Trophoblast cell (in vitro differentiated cells and primary cell): ENCODE measurements at regions not wholly inside any gene's neighbourhood (a gene's known extent, or its start where the extent isn't known, plus 50 kb on each side); places are given as distances from the start of the nearest gene placed in this dataset.

Experiments
- DNase-seq, 2 donors: peaks; one replicate each; pipeline ENCODE4 v3.0.0-alpha.2; 2016
- H2AFZ ChIP-seq: 2 replicates; pipeline ENCODE4 v1.6.1; 2013; ENCODE audit warnings: low read length, moderate library complexity, mild to moderate bottlenecking; ENCODE audit not compliant: insufficient read depth, poor library complexity
- H2AK5ac ChIP-seq: 2 replicates; pipeline ENCODE4 v1.6.1; 2013; ENCODE audit warnings: mild to moderate bottlenecking, low read length
- H2BK120ac ChIP-seq: 2 replicates; pipeline ENCODE4 v1.6.1; 2013; ENCODE audit warnings: low read length, mild to moderate bottlenecking, moderate library complexity; ENCODE audit not compliant: insufficient read depth, poor library complexity
- H2BK12ac ChIP-seq: 2 replicates; pipeline ENCODE4 v1.6.1; 2013; ENCODE audit warnings: mild to moderate bottlenecking, low read length, moderate library complexity
- H2BK5ac ChIP-seq: 2 replicates; pipeline ENCODE4 v1.6.1; 2013; ENCODE audit warnings: low read length, low read depth, moderate library complexity, mild to moderate bottlenecking; ENCODE audit not compliant: poor library complexity
- H3K14ac ChIP-seq: 2 replicates; pipeline ENCODE4 v1.6.1; 2013; ENCODE audit warnings: mild to moderate bottlenecking, low read length
- H3K18ac ChIP-seq: 2 replicates; pipeline ENCODE4 v1.6.1; 2013; ENCODE audit warnings: mild to moderate bottlenecking, low read length
- H3K23ac ChIP-seq: 2 replicates; pipeline ENCODE4 v1.6.1; 2013; ENCODE audit warnings: low read length
- H3K27ac ChIP-seq: 2 replicates; pipeline ENCODE4 v1.5.1; 2013; ENCODE audit warnings: low read depth, mild to moderate bottlenecking, inconsistent platforms, low read length, moderate library complexity
- H3K27me3 ChIP-seq: 2 replicates; pipeline ENCODE4 v1.6.1; 2013; ENCODE audit warnings: inconsistent platforms, mild to moderate bottlenecking, low read length, moderate library complexity; ENCODE audit not compliant: insufficient read depth
- H3K36me3 ChIP-seq, 2 experiments: 1 replicate in 1 of 2; 2 replicates in 1 of 2; pipeline ENCODE4 v1.6.1; 2013; ENCODE audit warnings: low read length in 2 of 2, mild to moderate bottlenecking in 2 of 2, moderate library complexity in 1 of 2; ENCODE audit not compliant: insufficient read depth in 2 of 2, control insufficient read depth in 1 of 2
- H3K4ac ChIP-seq: 2 replicates; pipeline ENCODE4 v1.6.1; 2013; ENCODE audit warnings: low read depth, mild to moderate bottlenecking, low read length, moderate library complexity
- H3K4me1 ChIP-seq, 2 experiments: 1 replicate in 1 of 2; 2 replicates in 1 of 2; pipeline ENCODE4 v1.6.1; 2013; ENCODE audit warnings: low read length in 2 of 2, mild to moderate bottlenecking in 2 of 2, moderate library complexity in 1 of 2; ENCODE audit not compliant: insufficient read depth in 2 of 2, control insufficient read depth in 1 of 2
- H3K4me2 ChIP-seq: 2 replicates; pipeline ENCODE4 v1.6.1; 2013; ENCODE audit warnings: inconsistent platforms, mild to moderate bottlenecking, low read length, moderate library complexity
- H3K4me3 ChIP-seq: 2 replicates; pipeline ENCODE4 v1.5.1; 2013; ENCODE audit warnings: mild to moderate bottlenecking, low read depth, low read length, inconsistent platforms
- H3K79me1 ChIP-seq: one replicate; pipeline ENCODE4 v1.6.1; 2013; ENCODE audit warnings: low read length
- H3K79me2 ChIP-seq: 2 replicates; pipeline ENCODE4 v1.6.1; 2013; ENCODE audit warnings: low read length, mild to moderate bottlenecking; ENCODE audit not compliant: control insufficient read depth, insufficient read depth, poor library complexity
- H3K9ac ChIP-seq: 2 replicates; pipeline ENCODE4 v1.6.1; 2013; ENCODE audit warnings: mild to moderate bottlenecking, low read length
- H3K9me3 ChIP-seq: 2 replicates; pipeline ENCODE4 v1.6.1; 2013; ENCODE audit warnings: low read depth, mild to moderate bottlenecking, control low read depth, inconsistent platforms, low read length; ENCODE audit not compliant: insufficient read depth
- H4K12ac ChIP-seq: 2 replicates; pipeline ENCODE4 v1.6.1; 2013; ENCODE audit warnings: low read depth, mild to moderate bottlenecking, low read length, moderate library complexity
- H4K8ac ChIP-seq: 2 replicates; pipeline ENCODE4 v1.6.1; 2013; ENCODE audit warnings: low read depth, mild to moderate bottlenecking, low read length, moderate library complexity
- H4K91ac ChIP-seq: one replicate; pipeline ENCODE4 v1.6.1; 2013; ENCODE audit warnings: low read depth, mild to moderate bottlenecking, low read length, moderate library complexity
- WGBS: extraction: QIAGEN DNeasy Blood & Tissue Kit; methylation state at CpG from one replicate; pipeline ENCODE4 v1.1.7; 2013; ENCODE audit warnings: missing lambda C conversion rate; ENCODE audit not compliant: insufficient read length, insufficient coverage; ENCODE audit errors: extremely low coverage; 5-methylcytosine and 5-hydroxymethylcytosine counted together

DNA sequence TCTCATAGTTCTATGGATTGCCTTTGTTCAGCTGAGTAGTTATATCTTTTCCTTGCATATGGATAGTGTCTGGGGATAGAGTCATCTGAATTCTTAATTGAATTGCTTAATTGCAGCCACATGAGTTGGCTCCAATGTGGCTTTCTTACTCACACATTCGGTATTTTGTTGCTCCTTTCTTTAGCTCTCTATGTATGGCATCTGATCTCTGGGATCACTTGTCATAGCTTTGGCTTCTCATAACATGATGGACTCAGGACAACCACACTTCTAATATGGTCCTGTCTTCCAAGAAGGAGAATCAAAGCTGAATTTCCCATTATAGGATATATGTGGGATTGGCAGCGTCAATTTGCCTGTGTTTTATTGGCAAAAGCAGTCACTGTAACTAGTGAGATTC lies 716.2 kb downstream of the NCAM2 start:
- Histone ChIP-seq H3K9me3 (no peaks in the 10 kb centered on the region), H3K27ac (no peak overlapping the region), H2AFZ (no peak overlapping the region), H3K18ac (no peak overlapping the region), H4K91ac (no peak overlapping the region), H3K27me3 (no peaks in the 10 kb centered on the region), H3K9ac (no peak overlapping the region), H3K23ac (no peak overlapping the region), H3K4me1 (no peaks in the 10 kb centered on the region), H4K8ac (no peak overlapping the region), H3K4me3 (no peak overlapping the region), H3K4me2 (no peak overlapping the region), H2BK12ac (no peak overlapping the region), H3K4ac (no peak overlapping the region), H3K79me1 (no peaks in the 10 kb centered on the region), H2AK5ac (no peak overlapping the region), H3K79me2 (no peaks in the 10 kb centered on the region), H3K36me3 (no peaks in the 10 kb centered on the region), H4K12ac (no peak overlapping the region), H2BK5ac (no peak overlapping the region), H3K14ac (no peak overlapping the region), H2BK120ac (no peak overlapping the region)
- DNase-seq = no peak
- WGBS = no CpG with 5 or more reads among the region's 2 CpGs

DNA sequence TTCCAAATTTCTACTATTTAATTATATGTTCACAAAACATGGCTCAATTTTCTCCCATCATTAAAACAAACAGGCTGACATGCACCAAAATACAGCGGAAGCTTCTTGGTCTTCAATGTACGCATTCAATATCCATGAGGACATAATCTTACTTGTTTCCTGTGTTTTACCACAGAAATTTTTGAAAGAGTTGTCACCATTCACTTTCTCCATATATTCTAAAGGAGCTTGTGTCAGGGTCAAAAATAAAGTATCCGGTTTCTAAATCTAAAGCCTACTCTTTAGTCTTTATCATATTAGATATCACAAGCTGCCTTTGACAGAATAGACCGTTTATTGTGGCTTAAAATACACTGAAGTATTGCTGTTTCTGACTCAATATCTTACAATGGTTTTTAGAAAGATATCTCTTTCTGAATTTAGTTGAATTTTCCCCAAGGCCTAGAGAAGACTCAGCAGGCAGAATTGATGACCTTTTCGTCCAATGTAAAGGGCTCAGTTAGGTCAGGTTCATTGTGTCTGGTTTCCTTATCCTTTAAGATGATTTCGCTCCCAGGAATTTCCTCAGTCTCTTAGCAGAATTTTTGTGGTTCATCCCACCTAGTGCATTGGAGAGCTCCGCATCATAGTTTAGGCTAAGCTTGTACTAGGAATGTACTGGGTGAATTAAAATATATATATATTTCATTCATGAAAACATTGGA lies 717.2 kb downstream of the NCAM2 start:
- Histone ChIP-seq H3K4ac (no peak overlapping the region), H3K14ac (no peak overlapping the region), H4K12ac (no peak overlapping the region), H2AK5ac (no peak overlapping the region), H3K9ac (no peak overlapping the region), H4K91ac (no peak overlapping the region), H3K79me1 (no peaks in the 10 kb centered on the region), H2BK12ac (no peak overlapping the region), H3K23ac (no peak overlapping the region), H3K4me1 (no peaks in the 10 kb centered on the region), H3K18ac (no peak overlapping the region), H3K36me3 (no peaks in the 10 kb centered on the region), H3K9me3 (no peaks in the 10 kb centered on the region), H3K4me3 (no peak overlapping the region), H3K27ac (no peak overlapping the region), H2BK120ac (no peak overlapping the region), H3K4me2 (no peak overlapping the region), H3K79me2 (no peaks in the 10 kb centered on the region), H2BK5ac (no peak overlapping the region), H2AFZ (no peak overlapping the region), H4K8ac (no peak overlapping the region), H3K27me3 (no peaks in the 10 kb centered on the region)
- DNase-seq = no peak
- no CpG with 5 or more reads among the region's 7 CpGs for WGBS

DNA sequence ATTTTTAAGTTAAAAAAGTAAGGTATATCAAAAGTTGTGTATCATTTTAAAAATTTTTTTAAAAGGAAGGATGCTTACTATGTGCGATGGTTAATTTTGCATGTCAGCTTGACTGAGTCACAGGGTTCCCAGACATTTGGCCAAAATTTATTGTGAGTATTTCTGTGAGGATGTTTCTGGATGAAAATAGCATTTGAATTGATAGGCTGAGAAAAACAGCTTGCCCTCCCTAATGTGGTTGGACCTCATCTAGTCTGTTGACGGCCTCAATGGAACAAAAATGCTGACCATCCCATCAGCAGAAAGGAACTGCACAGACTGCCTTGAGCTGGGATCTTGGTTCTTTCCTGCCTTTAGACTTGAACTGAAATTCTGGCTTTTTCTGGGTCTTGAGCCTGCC lies 724.5 kb downstream of the NCAM2 start:
- no peak overlapping the region for H4K91ac ChIP-seq
- H2AFZ ChIP-seq = no peak overlapping the region
- H3K79me1 ChIP-seq = no peaks in the 10 kb centered on the region
- DNase-seq = no peak
- H4K12ac ChIP-seq = no peak overlapping the region
- no peaks in the 10 kb centered on the region for H3K9me3 ChIP-seq
- no peak overlapping the region for H3K4me3 ChIP-seq
- H3K4me1 ChIP-seq = no peaks in the 10 kb centered on the region
- no peak overlapping the region for H3K27ac ChIP-seq
- no peak overlapping the region for H3K23ac ChIP-seq
- no peaks in the 10 kb centered on the region for H3K79me2 ChIP-seq
- H3K4me2 ChIP-seq = no peak overlapping the region
- H2BK12ac ChIP-seq = no peak overlapping the region
- no peak overlapping the region for H3K14ac ChIP-seq
- no peak overlapping the region for H3K9ac ChIP-seq
- no peak overlapping the region for H2BK120ac ChIP-seq
- no CpG with 5 or more reads among the region's 2 CpGs for WGBS
- no peak overlapping the region for H2BK5ac ChIP-seq
- no peaks in the 10 kb centered on the region for H3K27me3 ChIP-seq
- H3K36me3 ChIP-seq = no peaks in the 10 kb centered on the region
- no peak overlapping the region for H2AK5ac ChIP-seq
- no peak overlapping the region for H3K18ac ChIP-seq
- no peak overlapping the region for H4K8ac ChIP-seq
- no peak overlapping the region for H3K4ac ChIP-seq

DNA sequence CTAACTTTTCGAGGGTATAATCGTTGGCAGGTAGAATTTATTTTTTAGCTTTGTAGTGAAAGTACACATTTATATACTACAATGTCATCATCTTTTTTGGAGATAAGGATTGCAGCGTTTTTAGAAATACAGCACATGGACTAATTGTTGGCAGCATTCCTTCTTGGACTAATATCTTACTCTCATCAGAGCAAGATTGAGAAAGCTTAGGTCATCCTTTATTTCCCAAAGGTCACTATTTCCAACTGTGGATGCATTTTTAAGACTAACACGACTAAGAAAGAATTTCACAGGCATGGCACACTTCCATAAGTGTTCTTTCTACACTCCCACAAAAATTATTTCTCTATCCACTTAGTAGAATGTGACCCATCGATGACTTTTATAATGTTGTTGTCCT lies 732.3 kb downstream of the NCAM2 start:
- no peak overlapping the region for H2BK120ac ChIP-seq
- H3K14ac ChIP-seq = no peak overlapping the region
- WGBS = no CpG with 5 or more reads among the region's 5 CpGs

More for the DNA sequence above, 732.3 kb downstream of the NCAM2 start:
- Histone ChIP-seq H3K4me3 (no peak overlapping the region), H3K4me1 (no peaks in the 10 kb centered on the region), H3K9ac (no peak overlapping the region), H4K91ac (no peak overlapping the region), H3K27me3 (no peaks in the 10 kb centered on the region), H4K12ac (no peak overlapping the region), H3K4me2 (no peak overlapping the region), H4K8ac (no peak overlapping the region), H3K4ac (no peak overlapping the region), H3K79me1 (no peaks in the 10 kb centered on the region), H3K9me3 (no peaks in the 10 kb centered on the region), H3K23ac (no peak overlapping the region), H3K36me3 (no peaks in the 10 kb centered on the region), H2AK5ac (no peak overlapping the region), H3K27ac (no peak overlapping the region), H2BK5ac (no peak overlapping the region), H2BK12ac (no peak overlapping the region), H3K18ac (no peak overlapping the region), H2AFZ (no peak overlapping the region), H3K79me2 (no peaks in the 10 kb centered on the region)
- no peak for DNase-seq
